Uterus (tissue), 2 donors: ENCODE measurements at regions not wholly inside any gene's neighbourhood (a gene's known extent, or its start where the extent isn't known, plus 50 kb on each side); places are given as distances from the start of the nearest gene placed in this dataset.

ENCODE experiments used
- POLR2A ChIP-seq, 2 donors: fragments of 450-650 bp; IDR thresholded peaks; one replicate each; pipeline ENCODE4 v1.6.1; 2016; ENCODE audit warnings: antibody characterized with exemption in 2 of 2, mild to moderate bottlenecking in 1 of 2, moderate library complexity in 1 of 2
- TF ChIP-seq, protein P1 (sequence below), 4 experiments: fragments of 200-600 bp in 2 of 4; fragments of 450-650 bp in 2 of 4; sonication (generic) in 2 of 4; IDR thresholded peaks; one replicate each; pipeline ENCODE4 v1.5.1; 2016 to 2019; ENCODE audit warnings: antibody characterized with exemption in 4 of 4, mild to moderate bottlenecking in 2 of 4, moderate library complexity in 1 of 4

- TF ChIP-seq, protein P1, sequence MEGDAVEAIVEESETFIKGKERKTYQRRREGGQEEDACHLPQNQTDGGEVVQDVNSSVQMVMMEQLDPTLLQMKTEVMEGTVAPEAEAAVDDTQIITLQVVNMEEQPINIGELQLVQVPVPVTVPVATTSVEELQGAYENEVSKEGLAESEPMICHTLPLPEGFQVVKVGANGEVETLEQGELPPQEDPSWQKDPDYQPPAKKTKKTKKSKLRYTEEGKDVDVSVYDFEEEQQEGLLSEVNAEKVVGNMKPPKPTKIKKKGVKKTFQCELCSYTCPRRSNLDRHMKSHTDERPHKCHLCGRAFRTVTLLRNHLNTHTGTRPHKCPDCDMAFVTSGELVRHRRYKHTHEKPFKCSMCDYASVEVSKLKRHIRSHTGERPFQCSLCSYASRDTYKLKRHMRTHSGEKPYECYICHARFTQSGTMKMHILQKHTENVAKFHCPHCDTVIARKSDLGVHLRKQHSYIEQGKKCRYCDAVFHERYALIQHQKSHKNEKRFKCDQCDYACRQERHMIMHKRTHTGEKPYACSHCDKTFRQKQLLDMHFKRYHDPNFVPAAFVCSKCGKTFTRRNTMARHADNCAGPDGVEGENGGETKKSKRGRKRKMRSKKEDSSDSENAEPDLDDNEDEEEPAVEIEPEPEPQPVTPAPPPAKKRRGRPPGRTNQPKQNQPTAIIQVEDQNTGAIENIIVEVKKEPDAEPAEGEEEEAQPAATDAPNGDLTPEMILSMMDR (IDR thresholded peaks at IDR 0.05) = no peak
- TF ChIP-seq POLR2A (IDR thresholded peaks at IDR 0.05) = no peak
These were observed 91.8 kb upstream of the ALDH1A3 start for GRCh38 chr15:100787567-100788417.
